KG1 (cell line): ENCODE measurements at regions not wholly inside any gene's neighbourhood (a gene's known extent, or its start where the extent isn't known, plus 50 kb on each side); places are given as distances from the start of the nearest gene placed in this dataset.
"Not testable (repeated sequence)": the region's sequence is repeated elsewhere in the genome, so short reads cannot be mapped to it uniquely, and the experiment has no call there.

Experiments
- DNase-seq: peaks from one replicate; lab custom pipeline; 2025; lab: John Stamatoyannopoulos, UW

DNA sequence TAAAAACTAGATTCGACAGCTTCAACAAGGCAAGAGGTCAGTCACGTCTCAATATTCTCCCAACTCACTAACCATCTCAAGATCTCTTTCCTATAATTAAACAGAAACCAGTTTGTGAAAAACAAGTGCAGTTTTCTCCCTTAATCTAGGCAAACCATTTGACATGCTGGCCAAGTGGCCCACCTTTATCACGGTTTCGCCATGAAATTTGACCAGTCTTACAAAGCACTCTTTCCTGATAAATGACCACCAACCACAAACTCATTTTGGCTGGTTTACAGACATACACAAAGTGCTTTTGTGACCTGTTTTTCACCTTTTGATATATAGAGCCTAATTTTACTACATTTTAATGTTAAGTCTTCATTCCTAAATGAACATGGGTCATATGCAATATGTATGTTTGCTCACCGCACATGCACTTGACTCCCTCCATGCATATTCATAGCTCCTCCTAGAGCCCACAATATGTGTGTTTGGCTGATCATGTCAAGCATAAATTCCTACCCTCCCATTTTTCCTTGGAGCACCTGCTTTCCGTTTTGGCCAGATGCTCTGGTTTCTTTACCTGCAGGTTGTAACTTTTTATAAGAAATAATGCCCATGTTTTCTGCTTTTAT is 385.1 kb downstream of the RAD51AP2 start:
- DNase-seq, result no peak

DNA sequence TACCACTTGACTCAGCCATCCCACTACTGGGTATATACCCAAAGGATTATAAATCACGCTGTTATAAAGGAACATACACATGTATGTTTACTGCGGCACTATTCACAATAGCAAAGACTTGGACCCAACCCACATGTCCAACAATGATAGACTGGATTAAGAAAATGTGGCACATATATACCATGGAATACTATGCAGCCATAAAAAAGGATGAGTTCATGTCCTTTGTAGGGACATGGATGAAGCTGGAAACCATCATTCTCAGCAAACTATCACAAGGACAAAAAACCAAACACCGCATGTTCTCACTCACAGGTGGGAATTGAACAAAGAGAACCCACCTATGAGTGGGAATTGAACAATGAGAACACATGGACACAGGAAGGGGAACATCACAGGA is 387.6 kb downstream of the RAD51AP2 start:
- not testable (repeated sequence) for DNase-seq

DNA sequence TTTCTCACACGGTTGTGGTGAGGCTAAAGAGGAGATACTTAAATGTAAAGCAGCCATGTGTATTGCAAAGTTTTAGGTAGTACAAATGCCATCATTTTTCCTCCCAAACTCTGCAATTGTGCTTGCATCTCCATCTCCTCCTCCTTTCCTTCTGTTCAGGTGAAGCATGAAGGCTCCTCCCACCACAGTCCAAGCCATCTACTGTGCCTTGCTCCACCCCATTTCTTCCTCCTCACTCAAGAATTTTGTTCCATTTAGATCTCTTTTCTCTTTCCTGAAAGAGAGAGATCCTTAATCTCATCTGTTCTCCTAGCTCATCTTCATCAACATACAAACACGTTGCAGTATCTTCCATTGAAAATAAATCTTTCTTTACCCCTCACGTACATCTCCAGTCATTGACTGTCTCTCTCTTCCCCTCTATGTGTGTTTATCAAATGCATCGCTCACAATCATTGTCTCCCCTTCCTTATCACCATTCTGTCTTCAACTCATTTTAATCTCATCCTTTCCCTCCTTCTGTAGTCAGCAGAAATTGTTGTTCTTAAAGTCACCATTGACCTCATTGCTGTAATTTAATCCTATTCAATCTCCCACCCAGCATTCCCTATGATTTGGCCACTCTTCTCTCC is 392.1 kb downstream of the RAD51AP2 start:
- no peak for DNase-seq

GRCh38 chr2:17124575-17125318 is 393.5 kb downstream of the RAD51AP2 start:
- DNase-seq, result no peak

DNA sequence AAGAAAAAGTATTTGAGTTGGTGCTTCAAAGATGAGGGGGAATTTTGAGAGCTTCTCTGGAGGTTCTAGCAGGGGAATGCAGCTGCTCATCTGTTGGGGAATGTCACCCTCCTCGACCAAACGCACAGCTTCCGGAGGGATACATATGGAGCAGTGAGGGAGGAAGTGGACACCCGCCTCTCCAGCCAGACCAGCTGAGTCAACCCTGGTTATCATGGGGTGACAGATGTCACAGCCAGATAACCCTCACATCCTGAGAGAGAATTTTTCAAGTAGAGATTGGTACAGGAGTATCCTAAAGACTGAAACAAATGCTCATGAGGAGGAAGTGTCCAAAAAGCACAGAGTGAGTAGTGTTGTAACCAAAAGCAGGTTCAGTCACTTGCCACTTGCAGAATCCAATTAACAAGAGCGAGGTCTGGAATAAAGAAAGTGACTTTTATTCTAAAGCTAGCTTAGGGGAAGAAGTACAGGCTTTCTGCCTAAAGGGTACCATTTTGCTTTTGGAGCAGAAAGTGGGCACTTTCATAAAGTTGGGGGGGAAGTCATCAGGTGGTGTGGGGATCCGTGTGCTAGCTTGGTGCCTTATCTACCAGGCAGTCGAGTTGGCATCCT is 395.2 kb downstream of the RAD51AP2 start:
- peak; percentile 25 for DNase-seq

DNA sequence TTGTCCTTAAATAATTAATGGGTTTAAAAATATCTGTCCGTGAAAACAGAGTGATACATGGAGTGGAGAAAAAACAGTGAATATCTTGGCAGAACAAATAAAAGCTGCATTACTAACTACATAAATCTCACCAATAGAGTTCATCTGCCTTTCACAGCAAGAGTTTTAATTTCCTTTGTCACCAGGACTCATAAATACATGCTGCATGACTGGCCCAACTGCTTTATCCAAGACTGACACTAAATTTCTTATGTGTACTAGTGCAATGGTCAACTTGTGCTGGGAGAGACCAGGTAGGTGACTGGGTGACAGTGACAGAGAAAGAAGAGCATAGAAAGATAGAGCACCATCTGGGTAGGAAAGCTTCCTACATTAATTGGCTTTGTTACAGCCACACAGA is 402.8 kb downstream of the RAD51AP2 start:
- no peak for DNase-seq

DNA sequence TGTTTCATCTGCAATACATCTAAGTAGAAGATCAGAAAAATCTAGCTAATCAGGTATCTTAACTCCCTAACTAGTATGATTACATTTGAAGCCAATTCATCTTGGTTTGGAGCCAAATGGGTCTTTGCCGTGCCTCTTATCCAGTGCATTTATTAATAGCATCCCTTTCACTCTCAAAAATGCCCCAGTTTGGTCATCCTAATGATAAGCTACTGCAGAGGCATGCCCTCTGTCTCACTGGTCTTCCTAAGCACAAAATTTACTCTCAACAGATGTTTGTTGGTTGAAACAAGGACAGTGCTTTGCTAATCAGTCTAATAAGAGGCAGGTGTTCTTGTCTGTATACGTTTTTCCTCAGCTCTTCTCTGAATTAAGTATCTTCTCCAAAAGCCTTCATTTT is 403.2 kb downstream of the RAD51AP2 start:
- no peak for DNase-seq

GRCh38 chr2:17107871-17108270 is 410.4 kb downstream of the RAD51AP2 start:
- DNase-seq, result no peak

DNA sequence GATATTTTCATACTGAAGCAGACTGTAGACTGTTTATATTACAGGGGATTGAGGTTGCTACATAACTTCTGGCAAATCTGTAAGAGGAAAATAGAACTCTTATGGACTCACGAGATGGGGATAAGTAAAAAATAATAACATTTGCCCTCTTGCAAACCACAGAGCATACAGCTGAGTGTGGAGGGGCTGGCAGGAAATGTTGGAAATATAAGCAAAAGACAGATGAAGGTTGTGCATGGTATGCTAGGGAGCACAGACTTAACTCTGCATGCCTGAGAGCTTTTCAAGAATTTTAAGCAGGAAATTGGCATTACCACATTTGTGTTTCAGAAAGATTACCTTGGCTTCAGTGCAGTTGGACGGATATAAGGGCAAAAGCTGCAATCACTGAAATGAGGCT is 411.1 kb downstream of the RAD51AP2 start:
- DNase-seq, result no peak

DNA sequence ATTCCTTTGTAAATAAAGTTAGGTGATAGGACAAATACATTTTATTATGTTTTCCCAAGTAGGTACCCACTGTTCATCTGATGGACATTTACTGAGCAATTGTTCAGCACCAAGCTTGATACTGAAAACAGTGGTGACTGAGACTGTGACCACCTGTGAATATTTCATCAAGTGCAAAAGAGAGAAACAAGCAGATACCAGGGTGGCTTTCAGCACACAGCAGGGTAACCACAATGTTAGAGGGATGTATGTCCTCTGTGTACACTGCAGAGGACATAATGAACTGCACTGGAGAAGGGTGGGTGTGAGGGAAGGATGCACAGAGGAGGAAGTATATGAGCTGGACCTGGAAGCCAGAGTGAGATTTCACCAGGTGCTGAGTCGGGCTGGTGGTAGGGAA is 411.8 kb downstream of the RAD51AP2 start:
- DNase-seq, result no peak

- no peak for DNase-seq
Observed at GRCh38 chr2:17104454-17104853, 413.8 kb downstream of the RAD51AP2 start.

DNA sequence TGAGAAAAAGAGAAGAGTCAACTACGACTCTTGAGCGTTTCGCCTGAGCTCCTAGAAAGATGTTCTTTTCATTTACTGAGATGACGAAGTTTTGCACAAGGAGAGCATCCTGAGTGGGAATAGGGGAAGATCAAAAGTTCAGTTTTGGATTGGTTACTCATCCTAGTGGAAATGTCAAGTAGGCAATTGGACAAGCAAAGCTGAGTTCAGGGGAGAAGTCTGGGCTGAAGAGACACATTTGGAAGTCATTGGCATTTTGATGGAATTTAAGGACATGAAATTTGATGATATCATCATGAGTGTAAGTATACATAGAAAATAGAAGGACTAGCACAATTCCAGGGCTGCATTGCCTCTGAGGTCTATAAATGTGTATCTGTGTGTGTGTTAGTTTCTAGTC is 416.6 kb downstream of the RAD51AP2 start:
- no peak for DNase-seq

GRCh38 chr2:17101091-17101490 is 417.1 kb downstream of the RAD51AP2 start:
- no peak for DNase-seq

DNA sequence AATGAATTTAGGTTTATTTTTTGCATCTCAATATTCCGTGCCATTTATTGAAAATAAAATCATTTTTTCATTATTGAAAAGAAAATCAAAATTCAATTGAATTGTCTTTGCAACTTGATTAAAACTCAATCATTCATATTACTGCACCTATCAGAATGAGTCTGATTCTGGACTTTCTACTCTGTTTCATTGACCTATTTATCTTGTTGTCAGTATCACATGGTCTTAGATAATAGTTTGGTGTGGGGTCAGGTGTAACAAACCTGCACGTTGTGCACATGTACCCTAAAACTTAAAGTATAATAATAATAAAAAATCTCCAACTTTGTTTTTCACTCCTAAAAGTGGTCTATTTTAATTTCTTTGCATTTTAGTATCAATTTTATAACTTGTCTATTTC is 422.9 kb downstream of the RAD51AP2 start:
- no peak for DNase-seq

DNA sequence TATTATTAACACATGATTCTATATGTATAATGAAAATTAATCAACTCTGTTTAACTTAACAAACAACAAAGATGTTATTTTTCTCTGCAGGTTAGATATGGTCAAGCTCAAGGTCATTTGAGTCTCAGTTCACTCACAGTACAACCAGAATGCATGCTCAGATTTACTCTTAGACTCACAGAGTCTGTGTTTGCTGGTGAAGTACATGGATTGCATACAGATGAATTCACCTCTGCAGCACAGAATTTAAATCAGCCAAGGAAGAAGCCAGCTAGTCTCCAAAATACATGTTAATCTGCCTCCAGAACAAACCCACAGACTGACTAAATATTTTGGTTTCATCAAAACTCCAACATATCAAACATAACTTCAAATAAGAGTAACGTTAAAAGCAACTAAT is 424.5 kb downstream of the RAD51AP2 start:
- no peak for DNase-seq

DNA sequence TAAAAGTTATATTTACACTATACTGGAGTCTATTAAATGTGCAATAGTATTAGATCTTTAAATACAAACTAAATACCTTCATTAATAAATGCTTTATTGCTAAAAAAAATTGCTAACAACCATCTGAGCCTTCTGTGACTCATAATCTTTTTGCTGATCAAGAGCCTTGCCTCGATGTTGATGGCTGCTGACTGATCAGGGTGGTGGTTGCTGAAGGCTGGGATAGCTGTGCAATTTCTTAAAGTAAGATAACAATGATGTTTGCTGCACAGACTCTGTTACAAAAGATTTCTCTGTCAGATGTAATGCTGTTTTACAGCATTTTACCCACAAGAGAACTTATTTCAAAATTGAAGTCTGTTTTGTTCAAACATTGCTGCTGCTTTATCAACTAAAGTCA is 421.4 kb upstream of the CYRIA start:
- DNase-seq, result no peak

DNA sequence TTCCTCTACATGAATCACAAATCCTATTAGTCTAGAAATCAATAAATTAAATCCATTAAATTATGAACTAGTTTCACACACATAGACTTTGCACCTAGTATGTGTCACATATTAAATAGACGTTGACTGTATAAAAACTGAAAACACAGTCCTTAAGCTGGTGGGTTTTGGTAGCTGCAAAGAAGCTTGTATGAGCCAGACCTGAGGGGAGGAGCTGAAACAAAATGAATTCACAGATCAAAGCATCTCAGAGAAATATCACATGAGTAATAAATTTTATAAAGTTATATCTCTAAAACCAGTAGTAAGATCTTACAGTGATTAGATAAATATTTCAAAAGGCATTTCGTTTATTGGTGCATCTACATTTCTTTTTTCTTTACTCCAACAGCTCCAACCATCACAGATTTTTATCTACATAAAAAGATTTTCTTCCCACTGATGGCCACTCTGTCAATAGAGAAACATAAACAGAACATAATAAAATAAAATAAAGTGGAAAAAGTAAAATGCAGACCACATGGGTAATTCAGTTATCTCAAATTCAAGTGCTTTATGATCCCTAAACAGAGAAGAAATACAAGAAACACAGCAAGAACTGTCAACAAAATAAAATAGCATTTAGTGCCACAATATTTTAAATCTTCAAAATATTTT is 420.0 kb upstream of the CYRIA start:
- DNase-seq, result no peak

- no peak for DNase-seq
Observed at GRCh38 chr2:17084877-17085276, 419.2 kb upstream of the CYRIA start.

- DNase-seq, result no peak
Observed at GRCh38 chr2:17083902-17084301, 418.3 kb upstream of the CYRIA start.

GRCh38 chr2:17079262-17079661 is 413.6 kb upstream of the CYRIA start:
- no peak for DNase-seq

DNA sequence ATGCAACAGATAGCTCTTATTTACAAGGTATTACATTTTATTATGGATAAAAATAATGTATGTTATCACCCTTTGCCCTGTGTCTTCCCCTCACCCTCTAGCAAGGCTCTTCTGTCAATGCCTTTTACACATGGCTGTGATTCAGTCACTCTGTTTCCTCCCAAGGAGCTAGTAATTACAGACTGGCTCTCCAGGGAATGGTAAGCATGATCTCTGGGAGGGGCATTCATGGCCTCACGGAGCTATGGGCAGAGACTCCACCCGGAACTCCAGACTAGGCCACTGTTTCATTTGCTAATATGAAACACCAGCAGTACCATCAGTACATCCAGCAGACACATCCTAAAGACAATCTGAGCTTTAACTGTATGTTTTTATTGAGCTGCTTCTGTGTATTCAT is 410.9 kb upstream of the CYRIA start:
- DNase-seq, result no peak

DNA sequence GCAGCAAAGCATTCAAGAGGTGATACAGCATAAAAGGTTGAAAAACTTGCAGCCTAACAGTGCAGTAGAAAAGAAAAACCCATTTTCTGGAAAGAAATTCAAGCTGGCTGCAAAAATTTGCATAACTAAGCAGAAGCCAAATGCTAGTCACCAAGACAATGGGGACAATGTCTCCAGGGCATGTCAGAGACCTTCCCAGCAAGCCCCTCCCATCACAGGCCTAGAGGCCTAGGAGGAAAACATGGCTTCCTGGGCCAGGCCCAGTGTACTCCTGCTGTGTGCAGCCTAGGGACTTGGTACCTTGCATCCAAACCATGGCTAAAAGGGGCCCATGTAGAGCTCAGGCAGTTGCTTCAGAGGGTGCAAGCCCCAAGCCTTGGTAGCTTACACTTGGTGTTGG is 405.1 kb upstream of the CYRIA start:
- no peak for DNase-seq

DNA sequence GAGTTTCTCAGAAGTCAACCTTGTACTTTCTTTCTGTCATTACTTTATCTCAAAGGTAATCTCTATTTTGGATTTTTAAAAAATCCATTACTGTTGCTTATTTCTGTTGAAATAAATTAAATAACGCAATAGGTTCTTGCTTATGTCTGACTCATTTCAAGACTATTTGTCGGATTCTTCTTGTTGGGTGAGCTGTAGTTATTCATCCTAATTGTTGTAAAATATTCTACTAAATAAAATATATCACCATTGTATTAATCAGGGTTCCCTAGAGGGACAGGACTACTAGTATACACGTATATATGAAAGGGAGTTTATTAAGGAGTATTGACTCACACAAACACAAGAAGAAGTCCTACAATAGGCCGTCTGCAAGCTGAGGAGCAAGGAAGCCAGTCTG is 403.9 kb upstream of the CYRIA start:
- DNase-seq, result no peak
